Kidney tubule cell (primary cell): ENCODE measurements at regions not wholly inside any gene's neighbourhood (a gene's known extent, or its start where the extent isn't known, plus 50 kb on each side); places are given as distances from the start of the nearest gene placed in this dataset.
"Not testable (repeated sequence)": the region's sequence is repeated elsewhere in the genome, so short reads cannot be mapped to it uniquely, and the experiment has no call there.

Experiments used
- DNase-seq: peaks from one replicate; pipeline ENCODE4 v3.0.0-alpha.2; 2018; ENCODE audit warnings: low spot score

DNA sequence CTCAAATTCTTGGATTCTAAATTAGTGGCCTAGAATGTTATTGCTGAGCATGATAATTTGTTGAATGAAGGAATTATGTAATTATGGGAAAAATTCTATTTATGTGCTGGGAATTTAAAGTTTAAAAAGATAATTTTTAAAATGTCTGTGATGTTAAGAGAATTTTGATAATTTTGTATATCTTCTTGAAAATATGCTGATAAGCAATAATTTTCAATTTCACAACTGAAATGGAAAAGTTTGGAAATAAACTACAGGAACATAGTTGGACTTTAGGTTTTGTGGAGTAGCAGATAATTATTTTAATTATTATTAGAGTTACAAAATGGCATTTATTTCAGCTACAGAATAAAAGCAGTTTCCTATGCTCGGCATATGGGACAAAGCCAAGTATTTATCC, 268.5 kb upstream of the TPK1 start:
- DNase-seq, result no peak

DNA sequence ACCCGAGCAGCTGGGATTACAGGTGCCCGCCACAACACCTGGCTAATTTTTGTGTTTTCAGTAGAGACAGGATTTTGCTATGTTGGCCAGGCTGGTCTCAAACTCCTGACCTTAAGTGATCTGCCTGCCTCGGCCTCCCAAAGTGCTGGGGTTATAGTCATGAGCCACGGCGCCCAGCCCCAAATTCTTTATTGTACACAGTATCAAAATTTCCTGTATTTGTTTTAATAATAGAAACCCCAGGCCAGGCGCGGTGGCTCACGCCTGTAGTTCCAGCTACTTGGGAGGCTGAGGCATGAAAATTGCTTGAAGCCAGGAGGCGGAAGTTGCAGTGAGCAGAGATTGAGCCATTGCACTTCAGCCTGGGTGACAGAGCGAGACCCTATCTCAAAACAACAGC, 266.3 kb upstream of the TPK1 start:
- DNase-seq, result not testable (repeated sequence)

DNA sequence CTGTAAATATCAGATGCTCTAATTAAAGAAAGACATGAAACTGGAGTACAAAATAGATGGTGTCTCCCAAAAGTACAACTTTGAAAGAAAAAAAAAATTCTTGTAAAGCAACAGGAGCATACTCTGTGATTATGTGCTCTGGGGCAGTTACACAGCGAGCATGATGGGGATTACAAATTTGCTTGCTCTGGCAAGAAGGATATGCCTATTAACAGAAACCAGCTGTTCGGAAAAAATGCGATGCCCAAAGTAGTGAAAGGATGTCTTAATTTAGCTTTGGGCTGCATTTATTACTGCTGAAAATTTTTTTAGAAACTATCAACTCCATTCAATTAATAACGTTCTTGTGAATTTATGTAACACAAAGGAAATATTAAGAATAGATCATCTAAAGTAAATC, 256.9 kb upstream of the TPK1 start:
- no peak for DNase-seq

DNA sequence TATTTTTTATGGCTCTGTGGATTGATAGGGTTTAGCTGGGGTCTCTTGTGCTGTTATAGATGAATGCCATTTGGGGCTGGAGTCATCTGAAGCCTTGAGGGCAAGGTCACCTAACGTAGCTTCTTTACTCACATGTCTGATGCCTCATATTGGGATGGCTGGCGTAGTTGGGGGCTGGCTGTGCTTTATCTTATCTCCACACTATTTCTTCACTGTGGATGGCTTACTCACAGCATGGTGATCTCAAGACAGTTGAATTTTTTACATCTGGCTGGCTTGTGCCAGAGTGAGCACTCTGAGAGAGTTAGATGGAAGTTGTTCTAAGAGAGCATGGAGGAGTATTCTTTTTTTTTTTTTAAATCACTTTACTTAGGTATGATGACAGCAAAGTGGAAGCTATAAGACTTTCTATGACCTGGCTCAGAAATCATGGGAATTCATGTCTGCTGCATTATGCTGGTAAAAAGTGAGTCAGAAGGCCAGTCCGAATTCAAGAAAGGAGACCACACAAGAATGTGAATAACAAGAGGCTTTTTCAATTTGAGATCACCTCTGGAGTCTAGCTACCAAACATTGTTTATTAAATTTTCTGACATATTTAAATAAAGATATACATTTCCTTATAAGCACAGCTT, 252.4 kb upstream of the TPK1 start:
- DNase-seq, result no peak

DNA sequence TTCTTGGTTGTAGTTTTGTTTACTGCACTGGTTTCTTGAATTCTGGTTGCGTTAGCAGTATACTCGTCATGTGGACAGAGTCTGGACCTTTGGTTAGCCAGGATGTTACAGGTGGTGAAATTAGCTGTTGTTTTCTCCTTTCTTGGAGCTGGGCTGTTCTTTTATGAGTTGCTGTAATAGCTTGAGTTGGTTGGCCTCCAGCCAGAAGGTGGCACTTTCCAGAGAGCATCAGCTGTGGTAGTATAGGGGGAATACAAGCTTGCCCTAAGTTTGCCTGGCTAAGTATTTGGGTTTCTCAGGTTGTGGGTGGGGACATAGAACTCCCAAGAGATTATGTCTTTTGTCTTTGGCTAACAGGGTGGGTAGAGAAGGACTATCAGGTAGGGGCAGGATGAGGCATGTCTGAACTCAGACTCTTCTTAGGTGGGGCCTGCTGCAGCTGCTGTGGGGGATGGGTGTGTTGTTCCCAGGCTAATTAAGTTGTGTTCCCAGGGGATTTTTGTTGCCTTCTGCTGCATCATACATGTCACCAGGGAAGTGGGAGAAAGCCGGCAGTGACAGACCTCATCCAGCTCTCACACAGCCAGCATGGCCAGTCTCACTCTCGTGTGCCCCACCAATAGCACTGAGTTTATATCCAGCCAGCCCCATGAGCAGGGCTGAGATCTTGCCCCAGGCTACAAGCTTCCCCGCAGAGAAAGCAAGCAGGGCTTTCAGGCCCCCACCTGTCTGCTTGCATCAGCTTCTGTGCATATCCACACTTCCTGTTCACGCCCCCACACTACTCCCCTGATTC, 246.7 kb upstream of the TPK1 start:
- no peak for DNase-seq

DNA sequence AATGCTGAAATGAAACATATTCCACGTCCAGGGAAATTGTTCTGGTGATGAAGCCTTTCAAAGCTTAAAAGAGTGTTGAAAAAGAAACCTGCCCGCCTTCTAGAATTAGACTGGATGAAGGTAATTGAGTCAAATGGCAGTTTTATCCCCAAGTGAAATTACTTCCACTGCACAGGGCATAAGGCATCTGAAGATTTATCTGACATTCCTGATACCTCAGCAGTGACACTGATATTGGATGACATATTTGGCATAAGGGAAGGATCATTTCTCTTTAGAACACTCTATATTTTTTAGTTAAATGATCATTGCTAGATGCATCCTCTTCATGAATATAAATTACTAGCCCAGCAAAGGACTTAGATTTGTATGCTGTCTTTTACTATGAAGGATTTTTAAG, 229.6 kb upstream of the TPK1 start:
- no peak for DNase-seq

DNA sequence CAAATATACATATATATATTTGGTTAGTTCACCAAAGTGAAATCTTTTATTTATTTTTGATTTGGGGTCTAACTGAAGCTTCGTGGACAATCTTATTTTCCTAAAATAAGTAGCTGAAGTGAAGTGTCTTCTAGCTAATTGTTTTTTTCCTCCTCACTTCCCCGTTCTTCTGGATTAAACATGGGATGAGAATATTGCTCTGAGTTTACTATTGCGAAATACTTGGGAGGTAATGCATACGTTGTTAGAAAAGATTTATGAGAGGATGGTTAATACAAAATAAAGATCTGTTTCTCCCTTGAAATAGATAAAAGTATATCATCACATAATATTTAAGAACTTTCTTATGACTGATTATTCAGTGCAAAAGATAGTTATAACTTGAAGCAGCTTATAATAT, 228.3 kb upstream of the TPK1 start:
- DNase-seq, result no peak

DNA sequence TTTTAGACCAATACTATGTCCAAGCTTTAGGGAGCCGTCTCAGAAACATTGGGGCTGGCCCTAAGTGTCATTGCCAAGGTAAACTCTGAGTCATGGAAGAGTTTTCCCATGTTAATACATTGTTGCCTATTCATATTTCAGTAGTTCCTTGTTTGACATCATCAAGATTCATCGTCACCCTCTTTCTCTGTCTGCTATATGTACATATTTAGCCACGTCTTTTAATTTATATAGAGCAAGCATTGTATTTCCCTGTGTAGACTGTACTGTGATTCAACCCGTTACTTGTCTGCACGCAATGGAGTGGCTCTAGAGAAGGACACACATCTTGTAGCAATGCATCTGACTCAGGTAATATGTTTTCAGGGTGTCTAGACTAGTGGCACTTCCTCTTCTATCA, 217.9 kb upstream of the TPK1 start:
- no peak for DNase-seq

DNA sequence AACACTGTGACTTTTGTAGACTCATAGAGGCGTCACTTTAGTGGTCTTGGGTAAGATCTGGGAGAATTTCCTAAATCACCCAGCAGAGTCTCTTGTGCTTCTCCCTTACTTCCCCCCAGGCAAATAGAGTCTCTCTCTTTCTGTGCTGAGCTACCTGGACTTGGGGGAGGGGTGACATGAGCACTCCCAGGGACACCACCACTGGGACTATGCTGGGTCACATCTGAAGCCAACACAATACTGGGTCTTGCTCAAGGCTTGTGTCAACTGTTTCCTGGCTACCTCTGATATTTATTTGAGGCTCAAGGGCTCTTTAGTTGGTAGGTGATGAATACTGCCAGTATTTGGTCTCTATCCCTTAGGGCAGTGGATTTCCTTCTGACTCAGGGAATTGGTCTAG, 214.6 kb upstream of the TPK1 start:
- no peak for DNase-seq

DNA sequence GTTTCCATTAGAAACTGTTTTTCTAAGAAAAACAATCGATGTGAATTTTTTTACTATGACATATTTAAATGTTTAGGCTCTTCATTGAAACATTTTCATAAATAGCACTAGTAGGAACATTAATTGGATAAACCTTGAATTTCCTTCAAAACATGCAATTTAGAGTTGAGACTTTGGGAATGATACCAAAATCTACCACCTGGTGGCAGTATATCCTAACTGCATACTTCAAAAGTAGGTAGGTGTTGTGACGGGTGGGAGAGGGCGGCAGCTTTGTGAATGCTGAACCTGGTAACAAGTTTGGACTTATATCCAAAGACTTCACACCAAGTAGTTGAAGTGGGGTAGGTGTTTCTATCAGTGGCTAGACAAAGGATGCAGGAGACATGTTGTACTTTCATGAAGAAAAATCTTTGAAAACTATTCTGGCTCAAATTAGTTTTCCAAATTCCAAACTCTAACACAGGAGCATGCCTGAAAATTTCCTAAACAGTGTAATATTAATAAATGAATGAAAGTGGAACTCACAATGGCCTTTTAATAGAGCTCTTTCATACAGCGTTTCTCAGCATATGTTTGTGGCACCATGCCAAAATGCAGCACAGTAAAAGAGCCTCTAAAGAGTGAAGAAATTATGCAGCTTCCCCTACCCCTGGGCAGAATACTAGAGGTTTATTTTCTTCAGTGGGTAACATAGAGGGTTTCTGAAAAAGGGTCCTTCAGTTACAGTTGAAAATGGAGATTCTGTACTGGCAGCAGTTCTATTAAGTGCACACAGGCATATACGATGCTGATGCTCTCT, 201.0 kb upstream of the TPK1 start:
- peak; percentile 57 for DNase-seq

DNA sequence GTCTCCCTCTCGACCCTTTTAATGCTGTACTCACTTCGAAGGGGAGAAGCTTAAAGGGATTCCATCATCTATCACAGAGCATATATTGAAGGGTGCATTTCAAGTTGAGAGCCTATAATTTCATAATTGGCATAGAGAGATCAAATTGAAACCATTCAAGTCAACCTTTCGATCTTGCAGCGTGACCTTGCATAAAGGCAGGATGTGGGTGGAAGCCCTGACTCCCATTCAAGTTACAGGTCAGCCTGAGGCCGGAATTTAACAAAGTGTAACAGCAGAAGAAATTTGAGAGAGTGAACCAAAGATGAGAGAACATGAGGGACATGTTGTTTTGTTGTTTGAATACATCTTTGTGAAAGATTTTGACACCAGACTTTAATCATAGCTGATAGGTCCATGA, 195.3 kb upstream of the TPK1 start:
- no peak for DNase-seq

DNA sequence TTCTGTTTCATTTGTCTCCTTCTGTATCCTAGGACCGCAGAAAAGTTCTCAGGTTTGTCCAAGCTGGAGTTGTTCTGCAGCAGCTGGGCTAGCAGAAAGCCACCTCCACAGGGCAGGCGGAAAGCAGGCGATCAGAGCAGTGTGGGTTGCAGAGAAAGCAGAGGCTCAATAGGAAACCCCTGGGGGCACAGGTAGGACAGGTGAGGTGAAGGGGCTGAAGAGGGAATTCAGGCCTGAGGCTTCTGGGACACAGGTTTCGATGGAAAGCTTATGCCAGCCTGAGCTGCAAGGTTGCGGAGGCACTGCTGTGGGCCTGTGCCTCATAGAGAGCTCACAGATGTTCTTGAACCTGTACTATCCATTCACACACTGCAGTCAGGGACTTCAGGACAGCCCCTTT, 194.9 kb upstream of the TPK1 start:
- no peak for DNase-seq

DNA sequence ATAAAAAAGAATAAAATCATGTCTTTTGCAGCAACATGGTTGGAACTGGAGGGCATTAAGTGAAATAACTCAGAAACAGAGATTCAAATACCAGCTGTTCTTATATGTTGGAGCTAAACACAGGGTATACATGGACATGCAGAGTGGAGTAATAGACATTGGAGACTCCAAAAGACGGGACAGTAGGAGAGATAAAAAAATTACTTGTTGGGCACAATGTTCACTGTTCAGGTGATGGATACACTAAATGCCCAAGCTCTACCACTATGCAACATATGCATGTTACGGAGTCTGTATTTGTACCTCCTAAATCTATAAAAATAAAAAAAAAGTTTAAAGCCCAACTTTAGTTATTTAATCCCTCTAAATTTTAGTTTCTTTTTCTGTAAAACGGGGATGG, 184.6 kb upstream of the TPK1 start:
- no peak for DNase-seq

DNA sequence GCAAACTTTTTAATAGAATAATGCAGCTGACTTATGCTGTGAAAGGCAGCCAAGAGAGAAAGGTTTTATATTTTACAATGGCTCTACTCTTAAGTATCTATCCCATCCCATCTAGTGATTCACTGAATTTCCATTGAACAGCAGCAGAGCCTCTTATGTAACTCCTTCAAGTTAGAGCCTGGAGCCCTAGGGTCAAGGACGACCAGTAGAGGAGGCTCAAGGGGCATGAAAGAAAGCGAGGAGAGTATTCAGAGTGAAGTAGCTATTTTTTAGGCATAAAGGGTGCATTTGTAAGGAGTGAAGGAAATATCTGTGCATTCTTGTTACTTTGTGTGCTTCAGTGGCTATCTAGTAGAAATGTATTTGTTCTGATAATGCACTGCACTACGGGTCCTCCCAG, 180.2 kb upstream of the TPK1 start:
- DNase-seq, result no peak

DNA sequence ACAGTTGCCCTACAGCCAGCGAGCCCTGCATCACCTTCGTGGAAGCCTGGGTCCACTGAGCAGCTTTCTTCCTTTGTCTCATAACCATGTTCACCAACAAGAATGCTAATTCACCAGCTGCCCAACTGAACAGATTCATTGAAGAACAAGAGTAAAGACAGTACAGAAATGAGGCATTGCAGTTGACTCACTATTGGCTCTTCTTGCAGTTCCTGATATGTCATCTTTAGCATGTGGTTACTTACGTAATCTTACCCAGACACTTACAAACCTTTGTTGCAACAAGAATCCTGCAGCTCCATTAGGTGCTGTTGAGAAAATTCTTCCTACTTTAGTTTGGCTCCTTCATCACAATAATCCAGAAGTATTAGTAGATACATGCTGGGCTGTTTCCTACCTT, 174.0 kb upstream of the TPK1 start:
- no peak for DNase-seq

DNA sequence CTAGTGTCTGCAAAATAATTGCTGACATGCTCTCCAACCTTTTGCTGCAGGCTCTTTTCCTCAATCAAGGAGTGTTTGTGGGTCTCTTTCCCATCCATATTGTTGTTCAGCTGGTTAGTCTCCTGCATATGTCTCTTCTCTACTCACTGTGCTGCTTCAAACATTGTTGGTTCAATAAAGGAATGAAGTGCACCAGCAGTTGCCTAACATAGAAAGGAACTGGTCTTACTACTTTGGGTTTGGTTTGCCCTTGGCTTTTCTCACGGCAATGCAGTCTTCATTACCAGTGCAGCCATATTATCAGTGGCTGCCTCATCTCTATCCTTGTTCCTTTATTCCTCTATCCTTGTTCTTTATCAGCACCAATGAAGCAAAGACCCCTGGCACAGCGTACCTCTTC, 169.7 kb upstream of the TPK1 start:
- no peak for DNase-seq

DNA sequence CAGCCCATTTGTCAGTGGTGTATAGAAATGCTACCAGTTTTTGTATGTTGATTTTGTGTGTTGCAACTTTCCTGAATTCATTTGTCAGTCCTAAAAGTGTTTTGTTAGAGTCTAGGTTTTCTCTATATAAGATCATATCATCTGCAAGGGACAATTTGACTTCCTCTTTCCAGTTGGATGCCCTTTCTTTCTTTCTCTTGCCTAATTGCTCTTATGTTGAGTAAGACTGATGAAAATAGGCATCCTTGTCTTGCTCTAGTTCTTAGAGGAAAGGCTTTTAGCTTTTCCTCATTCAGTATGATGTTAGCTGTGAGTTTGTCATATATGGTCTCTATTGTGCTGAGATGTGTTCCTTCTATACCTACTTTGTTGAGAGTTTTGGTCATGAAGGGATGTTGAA, 161.7 kb upstream of the TPK1 start:
- no peak for DNase-seq

DNA sequence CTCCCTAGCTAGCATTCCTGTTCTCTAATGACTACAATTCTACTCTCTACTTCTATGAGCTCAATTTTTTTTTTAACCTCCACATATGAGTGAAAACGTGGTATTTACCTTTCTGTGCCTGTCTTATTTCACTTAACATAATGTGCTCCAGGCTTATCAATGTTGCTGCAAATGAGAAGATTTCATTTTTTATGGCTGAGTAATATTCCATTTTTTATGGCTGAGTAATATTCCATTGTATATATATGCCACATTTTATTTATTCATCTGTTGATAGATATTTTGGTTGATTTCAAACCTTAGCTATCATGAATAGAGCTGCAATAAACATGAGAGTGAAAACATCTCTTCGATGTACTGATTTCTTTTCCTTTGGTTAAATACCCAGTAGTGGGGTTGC, 159.6 kb upstream of the TPK1 start:
- no peak for DNase-seq

DNA sequence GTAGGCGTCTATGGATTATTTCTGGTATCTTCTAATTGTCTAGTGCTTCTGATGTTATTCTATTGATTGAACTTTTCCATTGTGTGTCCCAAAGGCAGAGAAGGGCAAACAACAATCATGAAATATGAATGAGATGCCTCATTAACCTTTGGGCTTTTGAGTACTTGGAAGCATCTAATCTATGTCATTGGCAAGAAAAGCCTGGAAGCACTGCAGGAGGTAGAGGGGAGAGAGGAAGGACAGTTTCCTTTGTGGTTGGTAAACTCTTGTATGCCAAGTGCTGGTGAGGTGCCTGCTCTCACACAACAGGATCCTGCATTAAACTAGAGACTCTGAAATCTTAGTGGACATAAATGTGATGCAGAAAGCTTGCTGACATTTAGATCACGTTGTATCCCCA, 155.2 kb upstream of the TPK1 start:
- DNase-seq, result no peak

DNA sequence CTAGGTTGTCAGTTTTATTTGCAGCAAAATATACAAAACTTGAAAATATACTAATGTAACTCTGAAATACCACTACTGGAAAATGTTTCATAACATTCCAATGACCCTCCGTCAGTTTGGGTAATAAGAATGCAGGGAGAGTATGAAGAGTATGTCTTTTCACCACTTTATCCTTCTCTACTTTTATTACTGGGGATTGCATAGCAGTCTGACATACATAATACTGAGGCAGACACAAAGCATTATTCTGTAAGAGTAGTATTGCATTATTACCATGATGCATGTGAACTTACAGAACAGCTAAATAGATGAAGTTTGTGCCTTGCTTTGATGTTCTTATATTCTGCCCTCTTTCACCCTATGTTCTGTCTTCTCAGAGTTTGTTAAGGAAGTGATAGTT, 151.8 kb upstream of the TPK1 start:
- no peak for DNase-seq

DNA sequence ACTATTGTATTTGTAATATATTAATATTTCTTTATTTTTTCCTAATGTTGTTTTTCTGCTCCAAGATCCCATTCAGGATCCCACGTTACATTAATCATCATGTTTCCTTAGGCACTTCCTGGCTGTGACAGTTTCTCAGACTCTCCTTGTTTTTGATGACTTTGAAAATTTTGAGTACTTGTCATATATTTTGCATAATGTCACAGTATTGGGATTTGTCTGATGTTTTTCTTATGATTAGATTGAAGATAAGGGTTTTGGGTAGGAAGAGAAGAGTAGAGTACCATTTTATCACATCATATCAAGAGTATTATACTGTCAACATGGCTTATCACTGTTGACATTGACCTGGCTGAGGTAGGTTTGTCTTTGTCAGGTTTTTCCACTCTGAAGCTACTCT, 146.3 kb upstream of the TPK1 start:
- DNase-seq, result no peak

DNA sequence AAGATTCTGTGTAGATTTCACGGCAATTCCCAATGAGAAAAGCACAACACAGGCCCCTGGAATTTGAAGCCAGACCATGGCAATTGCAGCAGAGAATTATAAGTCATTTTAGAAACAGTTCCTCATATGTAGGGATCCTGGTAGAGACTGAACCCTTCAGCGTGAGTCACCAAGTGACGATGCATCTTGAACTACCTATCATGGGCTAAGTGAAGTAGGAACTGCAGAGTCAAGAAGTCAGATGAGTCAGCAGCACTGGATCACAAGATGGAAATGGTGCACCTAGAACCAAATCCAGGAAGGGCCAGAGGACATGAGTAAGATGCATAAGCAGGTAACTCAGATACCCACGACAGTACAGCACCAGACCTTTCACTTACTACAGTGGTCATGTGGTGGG, 140.0 kb upstream of the TPK1 start:
- DNase-seq, result peak; percentile 62

DNA sequence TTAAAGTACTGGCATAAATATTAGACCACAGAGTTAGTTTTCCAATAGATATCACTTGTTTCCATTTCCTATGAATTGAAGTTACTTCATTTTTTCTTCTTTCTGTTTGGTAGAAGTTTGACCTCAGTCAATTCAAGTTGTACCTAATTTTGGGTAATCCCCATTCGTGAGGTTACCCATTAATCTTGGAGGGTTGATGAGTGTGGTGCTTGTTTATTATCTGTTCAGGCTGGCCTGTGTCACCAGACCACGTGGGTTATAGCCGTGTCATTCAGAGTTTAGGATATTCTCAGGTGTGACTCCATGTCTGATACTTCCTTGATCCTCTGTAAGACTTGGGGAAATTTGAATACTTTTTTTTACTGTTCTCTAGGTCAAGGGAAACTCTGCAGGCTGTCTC, 133.9 kb upstream of the TPK1 start:
- no peak for DNase-seq
